ENCODE measurements at regions not wholly inside any gene's neighbourhood (a gene's known extent, or its start where the extent isn't known, plus 50 kb on each side); places are given as distances from the start of the nearest gene placed in this dataset.

GRCh38 chr12:3431686-3432085, 59.3 kb upstream of the PRMT8 start:
- Histone ChIP-seq H3K9me3 (replicated peaks) (no peaks in the 10 kb centered on the region), H3K4me1 (no peaks in the 10 kb centered on the region), H3K27ac (replicated peaks) (no peak overlapping the region), H3K36me3 (no peaks in the 10 kb centered on the region), H3K4me3 (no peak overlapping the region), H3K27me3 (ENCODE audit: low read depth) (peaks cover 22% of the 10 kb centered on the region)
- TF ChIP-seq CTCF (IDR thresholded peaks at IDR 0.05; ENCODE audit: borderline replicate concordance): no peak
- DNase-seq: no peak
- intact Hi-C loops (cut with micrococcal nuclease): no loop called here

- H3K27me3 ChIP-seq (ENCODE audit: low read depth): peaks cover 22% of the 10 kb centered on the region
- no peak overlapping the region for H3K27ac ChIP-seq (replicated peaks)
- no peaks in the 10 kb centered on the region for H3K4me1 ChIP-seq
- H3K9me3 ChIP-seq (replicated peaks): no peaks in the 10 kb centered on the region
- TF ChIP-seq CTCF (IDR thresholded peaks at IDR 0.05; ENCODE audit: borderline replicate concordance): no peak
- no peak overlapping the region for H3K4me3 ChIP-seq
- H3K36me3 ChIP-seq: no peaks in the 10 kb centered on the region
- no peak for DNase-seq
- intact Hi-C loops (cut with micrococcal nuclease): no loop called here
Observed at GRCh38 chr12:3432176-3432742, 58.7 kb upstream of the PRMT8 start.

- no peak for DNase-seq
- Histone ChIP-seq H3K27ac (replicated peaks) (no peak overlapping the region), H3K4me3 (no peak overlapping the region), H3K9me3 (replicated peaks) (no peaks in the 10 kb centered on the region), H3K4me1 (no peaks in the 10 kb centered on the region), H3K36me3 (no peaks in the 10 kb centered on the region), H3K27me3 (ENCODE audit: low read depth) (peaks cover 22% of the 10 kb centered on the region)
- TF ChIP-seq CTCF (IDR thresholded peaks at IDR 0.05; ENCODE audit: borderline replicate concordance): no peak
- intact Hi-C loops (cut with micrococcal nuclease): no loop called here
Observed at GRCh38 chr12:3432868-3433267, 58.1 kb upstream of the PRMT8 start.

- Histone ChIP-seq H3K4me1 (no peaks in the 10 kb centered on the region), H3K27ac (replicated peaks) (no peak overlapping the region), H3K27me3 (ENCODE audit: low read depth) (peaks cover 7% of the 10 kb centered on the region), H3K36me3 (no peaks in the 10 kb centered on the region), H3K4me3 (no peak overlapping the region), H3K9me3 (replicated peaks) (no peaks in the 10 kb centered on the region)
- no peak for DNase-seq
- intact Hi-C loops (cut with micrococcal nuclease): no loop called here
- TF ChIP-seq CTCF (IDR thresholded peaks at IDR 0.05; ENCODE audit: borderline replicate concordance): no peak
Observed at GRCh38 chr12:3436461-3437065, 54.4 kb upstream of the PRMT8 start.

GRCh38 chr12:3437986-3438385, 53.0 kb upstream of the PRMT8 start:
- no peaks in the 10 kb centered on the region for H3K36me3 ChIP-seq
- H3K27ac ChIP-seq (replicated peaks): no peak overlapping the region
- no peak for TF ChIP-seq CTCF (IDR thresholded peaks at IDR 0.05; ENCODE audit: borderline replicate concordance)
- H3K4me1 ChIP-seq: no peaks in the 10 kb centered on the region
- DNase-seq: no peak
- no peaks in the 10 kb centered on the region for H3K9me3 ChIP-seq (replicated peaks)
- intact Hi-C loops (cut with micrococcal nuclease): no loop called here
- no peak overlapping the region for H3K4me3 ChIP-seq
- H3K27me3 ChIP-seq (ENCODE audit: low read depth): peaks cover 18% of the 10 kb centered on the region
